Caco-2 (cell line): ENCODE measurements at regions not wholly inside any gene's neighbourhood (a gene's known extent, or its start where the extent isn't known, plus 50 kb on each side); places are given as distances from the start of the nearest gene placed in this dataset.

Source experiments
- BruUV-seq: library from RNA; stranded (reverse); fragments of 400-500 nt; replicated peaks from 2 replicates; lab custom pipeline; 2021; lab: Mats Ljungman, UMichigan
- CTCF ChIA-PET: fragments of 300-600 bp; sonication (Branson Sonifier 250); formaldehyde crosslinking; loops from one replicate; lab custom pipeline; 2022; ENCODE audit warnings: antibody characterized with exemption; lab: Charles Lee
- POLR2A ChIA-PET: fragments of 300-600 bp; sonication (Branson Sonifier 250); formaldehyde crosslinking; loops from one replicate; lab custom pipeline; 2022; ENCODE audit warnings: antibody characterized with exemption; lab: Charles Lee
- DNase-seq, 2 experiments: peaks; one replicate each; pipeline versions ENCODE4 v3.0.0 to v3.0.0-alpha.2; 2020 to 2022
- H3K27me3 ChIP-seq: replicated peaks from 2 replicates; pipeline ENCODE4 v1.6.0; 2011; ENCODE audit warnings: low read length; ENCODE audit not compliant: control insufficient read depth, insufficient read depth
- H3K36me3 ChIP-seq: 2 replicates; pipeline ENCODE4 v1.5.1; 2011; ENCODE audit warnings: low read length; ENCODE audit not compliant: control insufficient read depth, insufficient read depth
- H3K4me1 ChIP-seq: fragments of 250-450 bp; sonication (Bioruptor Pico); 2 replicates; pipeline ENCODE4 v1.5.1; 2020; ENCODE audit warnings: mild to moderate bottlenecking
- H3K4me3 ChIP-seq: 2 replicates; pipeline ENCODE4 v1.5.1; 2011; ENCODE audit warnings: low read depth, mild to moderate bottlenecking, control low read depth, low read length
- H3K9me3 ChIP-seq: fragments of 250-450 bp; sonication (Bioruptor Pico); 2 replicates; pipeline ENCODE4 v1.5.1; 2020; ENCODE audit warnings: mild to moderate bottlenecking, moderate library complexity
- H3K27ac Mint-ChIP-seq: one replicate; pipeline ENCODE4 v1.8.0; 2022; ENCODE audit warnings: mixed read lengths; ENCODE audit not compliant: unreplicated experiment
- H3K27me3 Mint-ChIP-seq: one replicate; pipeline ENCODE4 v1.8.0; 2022; ENCODE audit warnings: mixed read lengths; ENCODE audit not compliant: insufficient read depth, unreplicated experiment
- H3K36me3 Mint-ChIP-seq: one replicate; pipeline ENCODE4 v1.8.0; 2022; ENCODE audit warnings: mild to moderate bottlenecking, mixed read lengths; ENCODE audit not compliant: insufficient read depth, unreplicated experiment
- H3K4me1 Mint-ChIP-seq: one replicate; pipeline ENCODE4 v1.8.0; 2022; ENCODE audit warnings: low read depth, mixed read lengths; ENCODE audit not compliant: unreplicated experiment
- H3K4me3 Mint-ChIP-seq: one replicate; pipeline ENCODE4 v1.8.0; 2022; ENCODE audit warnings: mild to moderate bottlenecking, moderate library complexity, mixed read lengths; ENCODE audit not compliant: unreplicated experiment
- H3K9me3 Mint-ChIP-seq: one replicate; pipeline ENCODE4 v1.8.0; 2022; ENCODE audit warnings: mixed read lengths; ENCODE audit not compliant: unreplicated experiment
- CTCF ChIP-seq, 2 experiments: fragments of 200-600 bp in 1 of 2; IDR thresholded peaks; 1 replicate in 1 of 2; 2 replicates in 1 of 2; pipeline versions ENCODE4 v1.5.1 to v1.8.0; 2011 to 2022; ENCODE audit warnings: antibody characterized with exemption in 1 of 2, control low read depth in 1 of 2, inconsistent platforms in 1 of 2, low read depth in 1 of 2, low read length in 1 of 2, mild to moderate bottlenecking in 1 of 2, moderate library complexity in 1 of 2; ENCODE audit not compliant: insufficient read depth in 1 of 2, severe bottlenecking in 1 of 2, unreplicated experiment in 1 of 2
- intact Hi-C: fragments of 100-400 bp; cut with micrococcal nuclease; formaldehyde crosslinking; loops from one replicate; pipeline ENCODE4 v1.10.0; 2022; ENCODE audit not compliant: unreplicated experiment

- no peaks in the 10 kb centered on the region for H3K4me1 ChIP-seq
- no peaks in the 10 kb centered on the region for H3K9me3 ChIP-seq
- no peak overlapping the region for H3K4me3 ChIP-seq
- BruUV-seq, result no TSS peak
- no peak for TF ChIP-seq CTCF (IDR thresholded peaks at IDR 0.05; ENCODE audit: insufficient read depth in 1 of 2, low read depth in 1 of 2, low read length in 1 of 2, severe bottlenecking in 1 of 2, unreplicated experiment in 1 of 2)
- no peaks in the 10 kb centered on the region for H3K36me3 ChIP-seq
- Mint-ChIP-seq H3K36me3 (no peaks in the 10 kb centered on the region), H3K9me3 (peaks cover 2% of the 10 kb centered on the region), H3K4me1 (no peaks in the 10 kb centered on the region), H3K4me3 (no peak overlapping the region), H3K27me3 (no peaks in the 10 kb centered on the region), H3K27ac (no peak overlapping the region)
- CTCF ChIA-PET, result no interaction called here
- DNase-seq, result no peak
- POLR2A ChIA-PET, result no interaction called here
- intact Hi-C loops, result no loop called here
- H3K27me3 ChIP-seq, result no peaks in the 10 kb centered on the region
These were observed 124.4 kb upstream of the SALL3 start for GRCh38 chr18:78855188-78855587.

- TF ChIP-seq CTCF (IDR thresholded peaks at IDR 0.05; ENCODE audit: insufficient read depth in 1 of 2, low read depth in 1 of 2, low read length in 1 of 2, severe bottlenecking in 1 of 2, unreplicated experiment in 1 of 2), result no peak
- Mint-ChIP-seq H3K4me3 (peak overlapping the region; percentile 48), H3K4me1 (no peaks in the 10 kb centered on the region), H3K36me3 (no peaks in the 10 kb centered on the region), H3K27me3 (no peaks in the 10 kb centered on the region), H3K27ac (no peak overlapping the region), H3K9me3 (no peaks in the 10 kb centered on the region)
- no peaks in the 10 kb centered on the region for H3K27me3 ChIP-seq
- H3K36me3 ChIP-seq, result no peaks in the 10 kb centered on the region
- ChIA-PET CTCF (no interaction called here), POLR2A (no interaction called here)
- BruUV-seq, result no TSS peak
- DNase-seq, result no peak
- H3K9me3 ChIP-seq, result no peaks in the 10 kb centered on the region
- no peaks in the 10 kb centered on the region for H3K4me1 ChIP-seq
- H3K4me3 ChIP-seq, result no peak overlapping the region
- intact Hi-C loops, result no loop called here
These were observed 122.9 kb upstream of the SALL3 start for GRCh38 chr18:78856569-78857313.

- Mint-ChIP-seq H3K4me1 (no peaks in the 10 kb centered on the region), H3K36me3 (no peaks in the 10 kb centered on the region), H3K27me3 (no peaks in the 10 kb centered on the region), H3K27ac (no peak overlapping the region), H3K9me3 (no peaks in the 10 kb centered on the region), H3K4me3 (peak overlapping the region; percentile 48)
- Histone ChIP-seq H3K4me1 (no peaks in the 10 kb centered on the region), H3K27me3 (no peaks in the 10 kb centered on the region), H3K9me3 (no peaks in the 10 kb centered on the region), H3K36me3 (no peaks in the 10 kb centered on the region), H3K4me3 (no peak overlapping the region)
- intact Hi-C loops, result no loop called here
- CTCF ChIA-PET, result no interaction called here
- no TSS peak for BruUV-seq
- POLR2A ChIA-PET, result no interaction called here
- no peak for DNase-seq
- TF ChIP-seq CTCF (IDR thresholded peaks at IDR 0.05; ENCODE audit: insufficient read depth in 1 of 2, low read depth in 1 of 2, low read length in 1 of 2, severe bottlenecking in 1 of 2, unreplicated experiment in 1 of 2), result no peak
These were observed 122.1 kb upstream of the SALL3 start for GRCh38 chr18:78857314-78858150.
